Astrocyte (in vitro differentiated cells and primary cell): ENCODE measurements at regions not wholly inside any gene's neighbourhood (a gene's known extent, or its start where the extent isn't known, plus 50 kb on each side); places are given as distances from the start of the nearest gene placed in this dataset.

Experiments used
- DNase-seq: peaks from one replicate; pipeline ENCODE4 v3.0.0-alpha.2; 2010; ENCODE audit warnings: low read depth
- FAIRE-seq: peaks from 2 replicates; lab custom pipeline; 2011; peaks lifted over from hg19 to GRCh38; lab: Jason Lieb, UNC
- H2AFZ ChIP-seq: 2 replicates; pipeline ENCODE4 v1.6.0; 2012; ENCODE audit warnings: low read depth, low read length, inconsistent platforms
- H3K27ac ChIP-seq: 2 replicates; pipeline ENCODE4 v1.5.1; 2011; ENCODE audit warnings: low read depth, low read length, inconsistent platforms
- H3K27me3 ChIP-seq: 2 replicates; pipeline ENCODE4 v1.6.0; 2011; ENCODE audit warnings: low read length, inconsistent platforms; ENCODE audit not compliant: insufficient read depth
- H3K36me3 ChIP-seq: 2 replicates; pipeline ENCODE4 v1.5.1; 2011; ENCODE audit warnings: low read length, inconsistent platforms; ENCODE audit not compliant: insufficient read depth
- H3K4me1 ChIP-seq: 2 replicates; pipeline ENCODE4 v1.5.1; 2011; ENCODE audit warnings: low read length, inconsistent platforms; ENCODE audit not compliant: insufficient read depth
- H3K4me2 ChIP-seq: 2 replicates; pipeline ENCODE4 v1.6.0; 2012; ENCODE audit warnings: low read length, inconsistent platforms
- H3K4me3 ChIP-seq: 2 replicates; pipeline ENCODE4 v1.5.1; 2011; ENCODE audit warnings: low read depth, mild to moderate bottlenecking, low read length, inconsistent platforms; ENCODE audit not compliant: insufficient read depth
- H3K79me2 ChIP-seq: 2 replicates; pipeline ENCODE4 v1.6.0; 2012; ENCODE audit warnings: mild to moderate bottlenecking, low read length, inconsistent platforms; ENCODE audit not compliant: insufficient read depth
- H3K9ac ChIP-seq: 2 replicates; pipeline ENCODE4 v1.6.0; 2012; ENCODE audit warnings: mild to moderate bottlenecking, low read length, inconsistent platforms
- H3K9me3 ChIP-seq: 2 replicates; pipeline ENCODE4 v1.5.1; 2012; ENCODE audit warnings: low read depth, mild to moderate bottlenecking, low read length, inconsistent platforms; ENCODE audit not compliant: insufficient read depth
- H4K20me1 ChIP-seq: 2 replicates; pipeline ENCODE4 v1.6.0; 2012; ENCODE audit warnings: low read length, inconsistent platforms; ENCODE audit not compliant: insufficient read depth
- H3K27ac Mint-ChIP-seq: one replicate; pipeline ENCODE4 v1.8.0; 2021; ENCODE audit warnings: mild to moderate bottlenecking, mixed read lengths; ENCODE audit not compliant: unreplicated experiment
- H3K27me3 Mint-ChIP-seq: one replicate; pipeline ENCODE4 v1.8.0; 2021; ENCODE audit warnings: low read depth, mixed read lengths; ENCODE audit not compliant: unreplicated experiment
- H3K36me3 Mint-ChIP-seq: one replicate; pipeline ENCODE4 v1.8.0; 2021; ENCODE audit warnings: low read depth, mixed read lengths; ENCODE audit not compliant: unreplicated experiment
- H3K4me1 Mint-ChIP-seq: one replicate; pipeline ENCODE4 v1.8.0; 2021; ENCODE audit warnings: low read depth, mixed read lengths; ENCODE audit not compliant: unreplicated experiment
- H3K4me3 Mint-ChIP-seq: one replicate; pipeline ENCODE4 v1.8.0; 2021; ENCODE audit warnings: mild to moderate bottlenecking, moderate library complexity, mixed read lengths; ENCODE audit not compliant: unreplicated experiment
- H3K9me3 Mint-ChIP-seq: one replicate; pipeline ENCODE4 v1.8.0; 2021; ENCODE audit warnings: mild to moderate bottlenecking, mixed read lengths; ENCODE audit not compliant: unreplicated experiment
- CTCF ChIP-seq: IDR thresholded peaks from 2 replicates; pipeline ENCODE4 v1.5.1; 2011; ENCODE audit warnings: low read depth, mild to moderate bottlenecking, inconsistent platforms, low read length, moderate library complexity; ENCODE audit not compliant: insufficient read depth
- EZH2 ChIP-seq: IDR thresholded peaks from 2 replicates; pipeline ENCODE4 v1.6.1; 2012; ENCODE audit warnings: mild to moderate bottlenecking, low read length, inconsistent platforms; ENCODE audit not compliant: insufficient read depth

GRCh38 chr18:5626130-5626880 lies 82.5 kb upstream of the EPB41L3 start:
- Mint-ChIP-seq H3K27ac (no peak overlapping the region), H3K27me3 (peaks cover 5% of the 10 kb centered on the region), H3K4me3 (no peak overlapping the region), H3K9me3 (no peaks in the 10 kb centered on the region), H3K36me3 (no peaks in the 10 kb centered on the region), H3K4me1 (no peaks in the 10 kb centered on the region)
- H3K4me1 ChIP-seq = peaks cover 5% of the 10 kb centered on the region
- FAIRE-seq (no peak), DNase-seq (no peak)
- H3K9ac ChIP-seq = no peak overlapping the region
- H3K79me2 ChIP-seq = no peaks in the 10 kb centered on the region
- H3K27me3 ChIP-seq = peaks cover 9% of the 10 kb centered on the region
- H3K36me3 ChIP-seq = no peaks in the 10 kb centered on the region
- H4K20me1 ChIP-seq = no peaks in the 10 kb centered on the region
- no peak overlapping the region for H3K4me2 ChIP-seq
- no peaks in the 10 kb centered on the region for H3K9me3 ChIP-seq
- no peak overlapping the region for H3K27ac ChIP-seq
- no peak overlapping the region for H3K4me3 ChIP-seq
- no peak for TF ChIP-seq CTCF
- TF ChIP-seq EZH2 = no peak
- no peak overlapping the region for H2AFZ ChIP-seq

- Histone ChIP-seq H3K27ac (no peak overlapping the region), H3K4me1 (peaks cover 5% of the 10 kb centered on the region), H3K36me3 (no peaks in the 10 kb centered on the region), H3K9ac (no peak overlapping the region), H2AFZ (no peak overlapping the region), H4K20me1 (no peaks in the 10 kb centered on the region), H3K4me2 (no peak overlapping the region), H3K79me2 (no peaks in the 10 kb centered on the region), H3K9me3 (no peaks in the 10 kb centered on the region), H3K4me3 (no peak overlapping the region), H3K27me3 (peaks cover 6% of the 10 kb centered on the region)
- TF ChIP-seq CTCF = no peak
- TF ChIP-seq EZH2 = no peak
- no peak overlapping the region for H3K4me3 Mint-ChIP-seq
- no peaks in the 10 kb centered on the region for H3K4me1 Mint-ChIP-seq
- no peak for DNase-seq
- FAIRE-seq = no peak
- no peaks in the 10 kb centered on the region for H3K9me3 Mint-ChIP-seq
- H3K36me3 Mint-ChIP-seq = no peaks in the 10 kb centered on the region
- no peaks in the 10 kb centered on the region for H3K27me3 Mint-ChIP-seq
- no peak overlapping the region for H3K27ac Mint-ChIP-seq
Observed at GRCh38 chr18:5625076-5625475, 81.3 kb upstream of the EPB41L3 start.

GRCh38 chr18:5622905-5623304 lies 79.1 kb upstream of the EPB41L3 start:
- Histone ChIP-seq H2AFZ (no peak overlapping the region), H3K4me1 (peaks cover 1% of the 10 kb centered on the region), H3K9me3 (no peaks in the 10 kb centered on the region), H3K4me2 (no peak overlapping the region), H3K9ac (no peak overlapping the region), H4K20me1 (no peaks in the 10 kb centered on the region), H3K27me3 (peaks cover 5% of the 10 kb centered on the region), H3K27ac (no peak overlapping the region), H3K4me3 (no peak overlapping the region), H3K79me2 (no peaks in the 10 kb centered on the region), H3K36me3 (no peaks in the 10 kb centered on the region)
- TF ChIP-seq EZH2 (no peak), CTCF (no peak)
- H3K9me3 Mint-ChIP-seq = no peaks in the 10 kb centered on the region
- no peak overlapping the region for H3K4me3 Mint-ChIP-seq
- peaks cover 9% of the 10 kb centered on the region for H3K4me1 Mint-ChIP-seq
- H3K36me3 Mint-ChIP-seq = no peaks in the 10 kb centered on the region
- peak; percentile 43 for FAIRE-seq
- peak; percentile 24 for DNase-seq
- no peak overlapping the region for H3K27ac Mint-ChIP-seq
- no peaks in the 10 kb centered on the region for H3K27me3 Mint-ChIP-seq
